ENCODE measurements at regions not wholly inside any gene's neighbourhood (a gene's known extent, or its start where the extent isn't known, plus 50 kb on each side); places are given as distances from the start of the nearest gene placed in this dataset.

GRCh38 chr1:222948079-222948478 is 133.2 kb downstream of the DISP1 start:
- Histone ChIP-seq H3K4me3 (no peak overlapping the region), H4K20me1 (replicated peaks; ENCODE audit: control insufficient read depth, insufficient read depth, low read length) (no peaks in the 10 kb centered on the region), H3K36me3 (ENCODE audit: control insufficient read depth, insufficient read depth, low read length) (no peaks in the 10 kb centered on the region), H3K27ac (ENCODE audit: extremely low read depth, low read depth, low read length) (no peak overlapping the region), H3K9me3 (replicated peaks; ENCODE audit: control insufficient read depth, insufficient read depth, low read depth, low read length) (no peaks in the 10 kb centered on the region), H3K27me3 (ENCODE audit: control insufficient read depth in 2 of 2, insufficient read depth in 2 of 2, low read length in 2 of 2) (peaks cover 5 to 6% of the 10 kb centered on the region in 2 experiments; a peak in 3 of 5 replicates), H3K4me1 (replicated peaks in 1 of 2; ENCODE audit: control insufficient read depth in 2 of 2, insufficient read depth in 2 of 2, low read length in 2 of 2) (no peaks in the 10 kb centered on the region), H3K79me2 (ENCODE audit: control insufficient read depth, insufficient read depth, low read length) (no peaks in the 10 kb centered on the region), H2AFZ (ENCODE audit: low read depth, low read length) (no peak overlapping the region), H3K9me1 (ENCODE audit: control insufficient read depth, insufficient read depth, low read length) (no peaks in the 10 kb centered on the region), H3K9ac (ENCODE audit: insufficient read depth in 1 of 2, low read depth in 2 of 2, low read length in 2 of 2) (no peak overlapping the region), H3K4me2 (ENCODE audit: insufficient read depth, low read length) (no peak overlapping the region)
- ATAC-seq (no peak), FAIRE-seq (no peak), DNase-seq (ENCODE audit: extremely low read depth in 1 of 4, low spot score in 3 of 4) (no peak)
- intact Hi-C loops (cut with micrococcal nuclease) (no loop called here), in situ Hi-C loops (cut with MboI) (no loop called here)
- 0% methylated on average over 2 of the region's 2 CpGs for WGBS (ENCODE audit: insufficient coverage, low coverage, missing lambda C conversion rate)
- ChIA-PET POLR2A (no interaction called here), CTCF (ENCODE audit: low intra/inter-chr PET ratio) (no interaction called here)
- no peak for TF ChIP-seq SP2 (IDR thresholded peaks at IDR 0.05; ENCODE audit: extremely low read depth, low read depth, low read length, poor library complexity, severe bottlenecking)
- TF ChIP-seq TRIM24 (IDR thresholded peaks at IDR 0.05), result no peak
- TF ChIP-seq, protein P1, sequence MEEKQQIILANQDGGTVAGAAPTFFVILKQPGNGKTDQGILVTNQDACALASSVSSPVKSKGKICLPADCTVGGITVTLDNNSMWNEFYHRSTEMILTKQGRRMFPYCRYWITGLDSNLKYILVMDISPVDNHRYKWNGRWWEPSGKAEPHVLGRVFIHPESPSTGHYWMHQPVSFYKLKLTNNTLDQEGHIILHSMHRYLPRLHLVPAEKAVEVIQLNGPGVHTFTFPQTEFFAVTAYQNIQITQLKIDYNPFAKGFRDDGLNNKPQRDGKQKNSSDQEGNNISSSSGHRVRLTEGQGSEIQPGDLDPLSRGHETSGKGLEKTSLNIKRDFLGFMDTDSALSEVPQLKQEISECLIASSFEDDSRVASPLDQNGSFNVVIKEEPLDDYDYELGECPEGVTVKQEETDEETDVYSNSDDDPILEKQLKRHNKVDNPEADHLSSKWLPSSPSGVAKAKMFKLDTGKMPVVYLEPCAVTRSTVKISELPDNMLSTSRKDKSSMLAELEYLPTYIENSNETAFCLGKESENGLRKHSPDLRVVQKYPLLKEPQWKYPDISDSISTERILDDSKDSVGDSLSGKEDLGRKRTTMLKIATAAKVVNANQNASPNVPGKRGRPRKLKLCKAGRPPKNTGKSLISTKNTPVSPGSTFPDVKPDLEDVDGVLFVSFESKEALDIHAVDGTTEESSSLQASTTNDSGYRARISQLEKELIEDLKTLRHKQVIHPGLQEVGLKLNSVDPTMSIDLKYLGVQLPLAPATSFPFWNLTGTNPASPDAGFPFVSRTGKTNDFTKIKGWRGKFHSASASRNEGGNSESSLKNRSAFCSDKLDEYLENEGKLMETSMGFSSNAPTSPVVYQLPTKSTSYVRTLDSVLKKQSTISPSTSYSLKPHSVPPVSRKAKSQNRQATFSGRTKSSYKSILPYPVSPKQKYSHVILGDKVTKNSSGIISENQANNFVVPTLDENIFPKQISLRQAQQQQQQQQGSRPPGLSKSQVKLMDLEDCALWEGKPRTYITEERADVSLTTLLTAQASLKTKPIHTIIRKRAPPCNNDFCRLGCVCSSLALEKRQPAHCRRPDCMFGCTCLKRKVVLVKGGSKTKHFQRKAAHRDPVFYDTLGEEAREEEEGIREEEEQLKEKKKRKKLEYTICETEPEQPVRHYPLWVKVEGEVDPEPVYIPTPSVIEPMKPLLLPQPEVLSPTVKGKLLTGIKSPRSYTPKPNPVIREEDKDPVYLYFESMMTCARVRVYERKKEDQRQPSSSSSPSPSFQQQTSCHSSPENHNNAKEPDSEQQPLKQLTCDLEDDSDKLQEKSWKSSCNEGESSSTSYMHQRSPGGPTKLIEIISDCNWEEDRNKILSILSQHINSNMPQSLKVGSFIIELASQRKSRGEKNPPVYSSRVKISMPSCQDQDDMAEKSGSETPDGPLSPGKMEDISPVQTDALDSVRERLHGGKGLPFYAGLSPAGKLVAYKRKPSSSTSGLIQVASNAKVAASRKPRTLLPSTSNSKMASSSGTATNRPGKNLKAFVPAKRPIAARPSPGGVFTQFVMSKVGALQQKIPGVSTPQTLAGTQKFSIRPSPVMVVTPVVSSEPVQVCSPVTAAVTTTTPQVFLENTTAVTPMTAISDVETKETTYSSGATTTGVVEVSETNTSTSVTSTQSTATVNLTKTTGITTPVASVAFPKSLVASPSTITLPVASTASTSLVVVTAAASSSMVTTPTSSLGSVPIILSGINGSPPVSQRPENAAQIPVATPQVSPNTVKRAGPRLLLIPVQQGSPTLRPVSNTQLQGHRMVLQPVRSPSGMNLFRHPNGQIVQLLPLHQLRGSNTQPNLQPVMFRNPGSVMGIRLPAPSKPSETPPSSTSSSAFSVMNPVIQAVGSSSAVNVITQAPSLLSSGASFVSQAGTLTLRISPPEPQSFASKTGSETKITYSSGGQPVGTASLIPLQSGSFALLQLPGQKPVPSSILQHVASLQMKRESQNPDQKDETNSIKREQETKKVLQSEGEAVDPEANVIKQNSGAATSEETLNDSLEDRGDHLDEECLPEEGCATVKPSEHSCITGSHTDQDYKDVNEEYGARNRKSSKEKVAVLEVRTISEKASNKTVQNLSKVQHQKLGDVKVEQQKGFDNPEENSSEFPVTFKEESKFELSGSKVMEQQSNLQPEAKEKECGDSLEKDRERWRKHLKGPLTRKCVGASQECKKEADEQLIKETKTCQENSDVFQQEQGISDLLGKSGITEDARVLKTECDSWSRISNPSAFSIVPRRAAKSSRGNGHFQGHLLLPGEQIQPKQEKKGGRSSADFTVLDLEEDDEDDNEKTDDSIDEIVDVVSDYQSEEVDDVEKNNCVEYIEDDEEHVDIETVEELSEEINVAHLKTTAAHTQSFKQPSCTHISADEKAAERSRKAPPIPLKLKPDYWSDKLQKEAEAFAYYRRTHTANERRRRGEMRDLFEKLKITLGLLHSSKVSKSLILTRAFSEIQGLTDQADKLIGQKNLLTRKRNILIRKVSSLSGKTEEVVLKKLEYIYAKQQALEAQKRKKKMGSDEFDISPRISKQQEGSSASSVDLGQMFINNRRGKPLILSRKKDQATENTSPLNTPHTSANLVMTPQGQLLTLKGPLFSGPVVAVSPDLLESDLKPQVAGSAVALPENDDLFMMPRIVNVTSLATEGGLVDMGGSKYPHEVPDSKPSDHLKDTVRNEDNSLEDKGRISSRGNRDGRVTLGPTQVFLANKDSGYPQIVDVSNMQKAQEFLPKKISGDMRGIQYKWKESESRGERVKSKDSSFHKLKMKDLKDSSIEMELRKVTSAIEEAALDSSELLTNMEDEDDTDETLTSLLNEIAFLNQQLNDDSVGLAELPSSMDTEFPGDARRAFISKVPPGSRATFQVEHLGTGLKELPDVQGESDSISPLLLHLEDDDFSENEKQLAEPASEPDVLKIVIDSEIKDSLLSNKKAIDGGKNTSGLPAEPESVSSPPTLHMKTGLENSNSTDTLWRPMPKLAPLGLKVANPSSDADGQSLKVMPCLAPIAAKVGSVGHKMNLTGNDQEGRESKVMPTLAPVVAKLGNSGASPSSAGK (IDR thresholded peaks at IDR 0.05), result no peak
- TF ChIP-seq TEAD4 (IDR thresholded peaks at IDR 0.05; ENCODE audit: low read length), result no peak
- TF ChIP-seq TEAD4 (CRISPR knock-in tag; IDR thresholded peaks at IDR 0.05; ENCODE audit: borderline replicate concordance), result no peak
- no peak for TF ChIP-seq LCOR (CRISPR knock-in tag; IDR thresholded peaks at IDR 0.05)
- no peak for TF ChIP-seq TCFL5 (CRISPR knock-in tag; conservative IDR thresholded peaks at IDR 0.05)
- no TSS peak for BruUV-seq (replicated peaks)
